HG03469 (cell line): ENCODE measurements at regions not wholly inside any gene's neighbourhood (a gene's known extent, or its start where the extent isn't known, plus 50 kb on each side); places are given as distances from the start of the nearest gene placed in this dataset.
A peak's percentile ranks its signal among the peaks of the same experiment; 100 is the strongest.
"Not testable (repeated sequence)": the region's sequence is repeated elsewhere in the genome, so short reads cannot be mapped to it uniquely, and the experiment has no call there.

ENCODE experiments used
- ATAC-seq: cut with Tn5 transposase; IDR thresholded peaks from one replicate; pipeline ENCODE4 v1.9.1; 2021; ENCODE audit warnings: mild to moderate bottlenecking, moderate library complexity, moderate number of reproducible peaks; ENCODE audit not compliant: unreplicated experiment

DNA sequence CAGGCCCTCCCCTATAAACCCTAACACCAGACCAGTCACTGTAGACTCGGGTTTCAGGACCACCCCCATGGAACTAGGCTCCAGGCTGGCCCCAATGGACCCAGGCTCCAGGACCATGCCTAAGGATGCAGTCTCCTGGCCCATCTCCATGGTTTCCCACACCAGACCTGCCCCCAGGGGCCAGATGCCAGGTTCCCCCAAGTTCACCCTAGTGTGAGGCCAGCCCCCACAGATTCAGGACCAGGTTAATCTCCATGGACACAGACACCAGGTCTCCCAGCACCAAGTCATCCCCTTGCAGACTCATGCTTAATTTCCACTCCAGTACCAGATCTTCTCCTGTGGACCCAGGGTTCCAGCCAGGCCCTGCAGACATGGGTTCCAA lies 103.8 kb upstream of the LANCL2 start:
- no peak for ATAC-seq

DNA sequence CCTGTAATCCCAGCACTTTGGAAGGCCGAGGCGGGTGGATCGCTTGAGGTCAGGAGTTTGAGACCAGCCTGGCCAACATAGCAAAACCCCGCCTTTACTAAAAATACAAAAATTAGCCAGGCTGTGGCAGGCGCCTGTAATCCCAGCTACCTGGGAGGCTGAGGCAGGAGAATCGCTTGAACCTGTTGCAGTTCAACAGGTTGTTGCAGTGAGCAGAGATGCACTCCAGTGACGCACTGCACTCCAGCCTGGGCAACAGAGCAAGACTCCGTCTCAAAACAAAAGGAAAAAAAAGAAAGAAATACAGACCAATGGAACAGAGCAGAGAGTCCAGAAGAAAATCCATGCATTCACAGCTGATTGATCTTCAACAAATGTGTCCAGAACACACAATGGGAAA lies 99.8 kb upstream of the LANCL2 start:
- ATAC-seq: not testable (repeated sequence)

GRCh38 chr7:55265836-55266642 lies 99.1 kb upstream of the LANCL2 start:
- ATAC-seq: no peak

- ATAC-seq: no peak
Measured at GRCh38 chr7:55271069-55271626, 94.0 kb upstream of the LANCL2 start.

GRCh38 chr7:55271661-55272060 lies 93.5 kb upstream of the LANCL2 start:
- ATAC-seq: no peak

GRCh38 chr7:55272328-55272727 lies 92.8 kb upstream of the LANCL2 start:
- no peak for ATAC-seq

- ATAC-seq: no peak
Measured at GRCh38 chr7:55273186-55273980, 91.8 kb upstream of the LANCL2 start.

- ATAC-seq: no peak
Measured at GRCh38 chr7:55274156-55274555, 91.0 kb upstream of the LANCL2 start.

GRCh38 chr7:55275291-55276200 lies 89.6 kb upstream of the LANCL2 start:
- no peak for ATAC-seq

DNA sequence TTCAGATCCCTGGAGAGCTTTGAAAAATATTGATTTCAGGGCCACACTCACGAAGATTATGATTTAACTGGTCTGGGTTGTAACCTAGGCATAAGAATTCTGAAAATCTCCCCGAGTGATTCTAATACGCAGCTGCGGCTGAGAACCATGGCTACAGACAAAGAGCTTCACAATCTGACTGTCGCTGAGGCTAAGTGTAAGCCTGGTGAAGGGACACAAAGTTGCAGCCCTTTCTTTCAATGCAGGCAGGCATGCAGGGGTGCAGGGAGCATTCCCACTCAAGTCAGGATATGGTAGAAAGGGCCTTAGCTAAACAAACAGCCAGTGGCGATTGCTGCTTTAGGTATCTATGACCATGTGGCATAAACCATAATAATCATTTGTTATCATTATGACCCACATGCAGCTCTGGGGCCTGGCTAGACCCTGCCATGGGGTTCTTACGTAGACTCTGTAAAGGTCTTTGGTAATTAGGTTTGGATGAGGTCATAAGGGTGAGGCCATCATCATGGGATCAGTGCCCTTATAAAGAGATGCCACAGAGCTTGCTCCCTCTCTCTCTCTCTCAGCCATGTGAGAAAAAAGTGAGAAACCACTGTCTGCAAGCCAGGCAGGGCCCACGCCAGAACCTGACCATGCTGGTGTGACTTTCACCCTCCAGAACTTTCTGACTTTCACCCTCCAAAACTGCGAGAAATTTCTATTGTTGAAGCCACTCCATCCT lies 88.4 kb upstream of the LANCL2 start:
- ATAC-seq: no peak

DNA sequence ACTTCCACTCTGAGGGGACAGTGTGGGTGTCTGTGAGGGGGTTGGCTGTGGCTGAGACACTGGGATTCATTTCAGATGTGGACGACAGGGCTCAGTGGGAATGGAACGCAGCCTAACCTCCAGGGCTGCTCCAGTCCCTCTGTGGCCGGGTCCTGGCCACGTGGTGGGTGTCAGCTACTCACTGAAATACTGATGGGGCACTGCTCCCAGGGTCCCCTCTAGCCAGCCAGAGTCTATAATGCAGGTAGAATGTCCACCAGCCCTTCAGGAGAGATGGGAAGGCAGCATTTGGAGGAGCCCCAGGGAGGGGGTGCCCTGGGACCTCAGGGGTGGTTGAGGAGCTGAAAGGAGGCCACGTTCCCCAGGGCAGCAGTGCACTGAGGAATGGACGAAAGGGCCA lies 87.2 kb upstream of the LANCL2 start:
- no peak for ATAC-seq

DNA sequence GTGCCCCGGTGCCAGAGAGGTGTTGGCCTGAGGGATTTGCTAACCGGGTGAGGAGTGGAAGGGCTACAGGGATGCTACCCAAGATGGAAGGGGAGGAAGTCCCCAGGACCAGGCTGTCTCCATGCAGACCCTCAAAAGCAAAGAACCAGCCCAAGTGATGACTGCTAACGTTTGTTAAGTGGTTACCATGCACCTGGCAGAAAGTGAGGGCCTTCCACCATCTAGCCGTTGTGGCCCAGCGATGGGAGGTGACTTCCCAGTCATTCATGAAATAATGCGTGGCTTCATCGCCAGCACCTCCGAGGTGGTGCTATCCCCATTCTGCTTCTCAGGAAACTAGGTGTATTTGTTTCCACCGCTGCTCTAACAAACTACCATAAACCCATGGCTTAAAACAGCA lies 86.8 kb upstream of the LANCL2 start:
- ATAC-seq: no peak

GRCh38 chr7:55279080-55279845 lies 85.9 kb upstream of the LANCL2 start:
- no peak for ATAC-seq

DNA sequence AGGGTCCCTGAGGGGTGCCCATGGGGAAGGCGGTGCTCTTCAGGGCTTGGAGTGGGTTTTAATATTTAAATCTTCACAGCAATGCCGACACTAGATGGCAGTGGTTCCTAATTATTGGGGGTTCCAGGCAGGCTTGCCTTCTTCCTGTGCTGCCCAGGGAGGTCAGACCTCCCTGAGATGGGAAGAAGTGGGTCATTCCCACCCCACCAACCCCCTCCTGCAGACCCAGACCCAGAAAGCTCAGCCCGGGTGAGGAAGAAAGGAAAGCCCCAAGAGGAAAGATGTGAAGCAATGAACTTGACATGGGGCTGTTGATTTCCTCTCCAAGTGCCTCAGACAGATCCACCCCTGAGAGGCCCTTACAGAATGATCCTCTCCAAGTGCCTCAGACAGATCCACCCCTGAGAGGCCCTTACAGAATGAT lies 85.1 kb upstream of the LANCL2 start:
- peak; percentile 91 for ATAC-seq

- no peak for ATAC-seq
Measured at GRCh38 chr7:55285665-55286064, 79.5 kb upstream of the LANCL2 start.

DNA sequence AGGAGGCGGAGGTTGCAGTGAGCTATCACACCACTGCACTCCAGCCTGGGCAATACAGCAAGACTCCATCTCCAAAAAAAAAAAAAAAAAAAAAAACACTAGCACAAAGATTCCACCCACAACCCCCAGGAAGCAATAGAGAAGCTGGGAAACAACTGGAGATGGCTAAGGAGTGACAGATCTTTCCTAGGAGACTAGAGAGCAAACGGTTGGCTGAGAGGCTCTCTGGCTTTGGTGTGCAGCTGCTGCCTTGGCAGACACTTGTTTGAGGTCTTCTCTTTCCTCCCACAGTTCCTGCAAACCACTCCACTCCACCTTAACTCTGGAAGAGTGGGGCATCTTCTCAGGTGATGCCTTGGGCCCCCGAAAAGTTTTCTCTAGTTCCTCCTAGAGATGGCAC lies 78.5 kb upstream of the LANCL2 start:
- ATAC-seq: no peak

DNA sequence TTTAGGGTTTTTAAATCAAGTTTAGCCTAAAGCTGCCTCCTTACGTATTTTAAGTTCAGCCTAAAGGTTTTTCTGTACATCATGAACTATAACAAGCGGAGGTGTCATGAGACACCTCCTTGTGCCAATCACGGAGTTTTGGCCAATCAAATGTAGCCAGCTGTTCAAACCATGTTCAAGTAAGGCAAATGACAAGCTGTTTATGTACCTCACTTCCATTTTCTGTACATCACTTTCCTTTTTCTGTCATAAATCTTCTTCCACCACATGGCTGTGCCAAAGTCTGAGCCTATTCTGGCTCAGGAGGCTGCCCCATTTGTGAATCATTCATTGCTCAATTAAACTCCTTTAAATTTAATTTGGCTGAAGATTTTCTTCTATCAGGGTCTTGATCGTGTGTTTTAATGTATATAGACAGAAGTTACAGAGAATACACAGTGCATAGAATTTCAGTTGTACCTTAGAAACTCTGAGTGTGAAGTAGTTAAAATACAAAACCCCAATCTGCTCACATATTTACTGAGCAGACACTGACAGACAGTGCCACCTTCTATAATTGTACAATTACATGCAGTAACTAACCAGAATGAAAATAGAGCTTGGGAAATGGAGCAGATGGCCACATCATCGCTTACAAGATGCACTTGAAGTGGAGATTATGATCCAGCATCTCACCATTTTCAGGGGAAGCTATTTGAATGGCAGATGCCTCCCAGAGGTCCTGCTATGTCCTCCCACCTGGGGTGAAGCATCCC lies 76.9 kb upstream of the LANCL2 start:
- ATAC-seq: no peak

- ATAC-seq: no peak
Measured at GRCh38 chr7:55296070-55296469, 69.1 kb upstream of the LANCL2 start.
